ENCODE measurements at regions not wholly inside any gene's neighbourhood (a gene's known extent, or its start where the extent isn't known, plus 50 kb on each side); places are given as distances from the start of the nearest gene placed in this dataset.

DNA sequence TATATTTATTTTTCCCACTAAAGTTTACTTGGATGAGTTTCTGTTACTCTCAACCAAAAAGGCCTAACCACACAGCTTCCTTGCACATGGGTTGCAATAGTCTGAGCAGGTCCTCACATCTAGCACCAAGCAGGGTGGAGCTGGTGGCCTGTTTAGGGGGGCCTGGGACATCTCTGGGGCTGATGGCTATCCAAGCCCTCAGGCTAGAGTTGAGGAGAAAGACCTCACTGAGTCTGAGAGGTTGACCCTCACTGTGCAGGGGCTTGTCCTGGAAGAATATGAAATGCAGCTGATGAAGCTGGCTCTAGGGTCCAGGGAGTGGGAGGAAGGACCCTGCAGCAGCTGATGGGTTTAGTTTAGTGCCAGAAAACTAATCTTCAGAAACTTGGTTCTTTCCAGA lies 217.1 kb upstream of the MVB12B start:
- Histone ChIP-seq H4K20me1 (ENCODE audit: control insufficient read depth, insufficient read depth, low read length, poor library complexity, severe bottlenecking) (no peaks in the 10 kb centered on the region), H3K4me2 (replicated peaks; ENCODE audit: low read depth, low read length, poor library complexity, severe bottlenecking) (no peak overlapping the region), H3K9ac (ENCODE audit: low read length) (no peak overlapping the region), H3K27ac (ENCODE audit: low read length in 2 of 2) (no peak overlapping the region), H3K36me3 (replicated peaks in 1 of 2; ENCODE audit: control extremely low read depth in 1 of 2, control insufficient read depth in 1 of 2, extremely low read depth in 1 of 2, insufficient read depth in 2 of 2, low read length in 1 of 2) (no peaks in the 10 kb centered on the region), H3K9me3 (ENCODE audit: control extremely low read depth in 1 of 3, control insufficient read depth in 2 of 3, insufficient read depth in 1 of 3, low read length in 2 of 3) (no peaks in the 10 kb centered on the region), H2AFZ (ENCODE audit: insufficient read depth, low read depth, low read length, poor library complexity, severe bottlenecking) (no peak overlapping the region), H3K79me2 (ENCODE audit: control insufficient read depth, insufficient read depth, low read length) (no peaks in the 10 kb centered on the region), H3K4me3 (ENCODE audit: control extremely low read depth in 1 of 5, extremely low read depth in 1 of 5, insufficient read depth in 1 of 5, low read depth in 2 of 5, low read length in 4 of 5) (no peak overlapping the region), H3K4me1 (ENCODE audit: control insufficient read depth in 2 of 2, insufficient read depth in 2 of 2, low read length in 2 of 2) (no peaks in the 10 kb centered on the region), H3K27me3 (replicated peaks in 1 of 4; ENCODE audit: control extremely low read depth in 1 of 4, control insufficient read depth in 3 of 4, insufficient read depth in 4 of 4, low read length in 3 of 4) (peaks cover 0 to 2% (median 0%) of the 10 kb centered on the region in 4 experiments)
- ChIA-PET CTCF (no interaction called here), POLR2A (no interaction called here)
- no peak overlapping the region for H3K4me3 Mint-ChIP-seq
- DNase-seq: no peak
- no peak overlapping the region for H3K27ac Mint-ChIP-seq
- H3K9me3 Mint-ChIP-seq (ENCODE audit: insufficient read depth): no peaks in the 10 kb centered on the region
- no peak for ATAC-seq (ENCODE audit: low read depth)
- no peak for TF ChIP-seq EZH2 (IDR thresholded peaks at IDR 0.05; ENCODE audit: borderline replicate concordance, insufficient read depth, low read depth, low read length, poor library complexity, severe bottlenecking)
- TF ChIP-seq, protein P1, sequence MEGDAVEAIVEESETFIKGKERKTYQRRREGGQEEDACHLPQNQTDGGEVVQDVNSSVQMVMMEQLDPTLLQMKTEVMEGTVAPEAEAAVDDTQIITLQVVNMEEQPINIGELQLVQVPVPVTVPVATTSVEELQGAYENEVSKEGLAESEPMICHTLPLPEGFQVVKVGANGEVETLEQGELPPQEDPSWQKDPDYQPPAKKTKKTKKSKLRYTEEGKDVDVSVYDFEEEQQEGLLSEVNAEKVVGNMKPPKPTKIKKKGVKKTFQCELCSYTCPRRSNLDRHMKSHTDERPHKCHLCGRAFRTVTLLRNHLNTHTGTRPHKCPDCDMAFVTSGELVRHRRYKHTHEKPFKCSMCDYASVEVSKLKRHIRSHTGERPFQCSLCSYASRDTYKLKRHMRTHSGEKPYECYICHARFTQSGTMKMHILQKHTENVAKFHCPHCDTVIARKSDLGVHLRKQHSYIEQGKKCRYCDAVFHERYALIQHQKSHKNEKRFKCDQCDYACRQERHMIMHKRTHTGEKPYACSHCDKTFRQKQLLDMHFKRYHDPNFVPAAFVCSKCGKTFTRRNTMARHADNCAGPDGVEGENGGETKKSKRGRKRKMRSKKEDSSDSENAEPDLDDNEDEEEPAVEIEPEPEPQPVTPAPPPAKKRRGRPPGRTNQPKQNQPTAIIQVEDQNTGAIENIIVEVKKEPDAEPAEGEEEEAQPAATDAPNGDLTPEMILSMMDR (IDR thresholded peaks at IDR 0.05): no peak
- intact Hi-C loops (cut with micrococcal nuclease): no loop called here
- H3K4me1 Mint-ChIP-seq: no peaks in the 10 kb centered on the region
- H3K27me3 Mint-ChIP-seq: peaks cover 49% of the 10 kb centered on the region

DNA sequence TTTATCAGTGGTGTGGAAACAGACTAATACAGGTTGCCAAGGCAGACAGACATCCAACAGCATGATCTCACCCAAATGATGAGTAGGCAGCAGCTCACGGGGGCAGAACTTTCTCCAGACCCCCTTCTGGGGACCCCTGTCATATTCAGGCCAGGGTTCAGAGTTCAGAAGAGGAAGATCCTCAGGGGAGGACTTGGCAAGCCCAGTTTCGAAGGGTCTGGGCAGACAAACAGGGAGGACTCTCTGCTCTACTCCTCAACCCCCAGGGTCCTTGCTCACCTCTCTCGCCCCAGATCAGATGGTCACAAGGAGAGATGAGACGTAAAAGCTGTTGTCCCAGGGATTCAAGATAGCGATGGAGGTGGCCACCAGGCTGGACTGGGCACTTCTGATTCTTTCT lies 215.1 kb upstream of the MVB12B start:
- ChIA-PET CTCF (no interaction called here), POLR2A (no interaction called here)
- DNase-seq: no peak
- no peak overlapping the region for H3K9ac ChIP-seq (ENCODE audit: low read length)
- WGBS (ENCODE audit: insufficient coverage): 88% methylated on average over 5 of the region's 5 CpGs
- intact Hi-C loops (cut with micrococcal nuclease): no loop called here
- TF ChIP-seq EZH2 (IDR thresholded peaks at IDR 0.05; ENCODE audit: borderline replicate concordance, insufficient read depth, low read depth, low read length, poor library complexity, severe bottlenecking): no peak
- TF ChIP-seq, protein P1 (IDR thresholded peaks at IDR 0.05): no peak
- H3K27me3 ChIP-seq (replicated peaks in 1 of 4; ENCODE audit: control extremely low read depth in 1 of 4, control insufficient read depth in 3 of 4, insufficient read depth in 4 of 4, low read length in 3 of 4): peaks cover 0 to 2% (median 0%) of the 10 kb centered on the region in 4 experiments
- no peak for ATAC-seq (ENCODE audit: low read depth)
- Mint-ChIP-seq H3K4me1 (no peaks in the 10 kb centered on the region), H3K4me3 (no peak overlapping the region), H3K27ac (no peak overlapping the region), H3K27me3 (peaks cover 46% of the 10 kb centered on the region), H3K9me3 (ENCODE audit: insufficient read depth) (no peaks in the 10 kb centered on the region)
- no peaks in the 10 kb centered on the region for H3K36me3 ChIP-seq (replicated peaks in 1 of 2; ENCODE audit: control extremely low read depth in 1 of 2, control insufficient read depth in 1 of 2, extremely low read depth in 1 of 2, insufficient read depth in 2 of 2, low read length in 1 of 2)
- H3K4me3 ChIP-seq (ENCODE audit: control extremely low read depth in 1 of 5, extremely low read depth in 1 of 5, insufficient read depth in 1 of 5, low read depth in 2 of 5, low read length in 4 of 5): no peak overlapping the region
- no peaks in the 10 kb centered on the region for H4K20me1 ChIP-seq (ENCODE audit: control insufficient read depth, insufficient read depth, low read length, poor library complexity, severe bottlenecking)
- no peak overlapping the region for H2AFZ ChIP-seq (ENCODE audit: insufficient read depth, low read depth, low read length, poor library complexity, severe bottlenecking)
- H3K27ac ChIP-seq (ENCODE audit: low read length in 2 of 2): no peak overlapping the region
- no peak overlapping the region for H3K4me2 ChIP-seq (replicated peaks; ENCODE audit: low read depth, low read length, poor library complexity, severe bottlenecking)
- H3K79me2 ChIP-seq (ENCODE audit: control insufficient read depth, insufficient read depth, low read length): no peaks in the 10 kb centered on the region
- H3K4me1 ChIP-seq (ENCODE audit: control insufficient read depth in 2 of 2, insufficient read depth in 2 of 2, low read length in 2 of 2): no peaks in the 10 kb centered on the region
- peaks cover 0 to 1% (median 0%) of the 10 kb centered on the region in 3 donors for H3K9me3 ChIP-seq (ENCODE audit: control extremely low read depth in 1 of 3, control insufficient read depth in 2 of 3, insufficient read depth in 1 of 3, low read length in 2 of 3)
